HG03159 (cell line): ENCODE measurements at regions not wholly inside any gene's neighbourhood (a gene's known extent, or its start where the extent isn't known, plus 50 kb on each side); places are given as distances from the start of the nearest gene placed in this dataset.
"Not testable (repeated sequence)": the region's sequence is repeated elsewhere in the genome, so short reads cannot be mapped to it uniquely, and the experiment has no call there.

ENCODE experiments used
- ATAC-seq: cut with Tn5 transposase; IDR thresholded peaks from one replicate; pipeline ENCODE4 v1.9.1; 2021; ENCODE audit warnings: mild to moderate bottlenecking, moderate library complexity; ENCODE audit not compliant: unreplicated experiment

DNA sequence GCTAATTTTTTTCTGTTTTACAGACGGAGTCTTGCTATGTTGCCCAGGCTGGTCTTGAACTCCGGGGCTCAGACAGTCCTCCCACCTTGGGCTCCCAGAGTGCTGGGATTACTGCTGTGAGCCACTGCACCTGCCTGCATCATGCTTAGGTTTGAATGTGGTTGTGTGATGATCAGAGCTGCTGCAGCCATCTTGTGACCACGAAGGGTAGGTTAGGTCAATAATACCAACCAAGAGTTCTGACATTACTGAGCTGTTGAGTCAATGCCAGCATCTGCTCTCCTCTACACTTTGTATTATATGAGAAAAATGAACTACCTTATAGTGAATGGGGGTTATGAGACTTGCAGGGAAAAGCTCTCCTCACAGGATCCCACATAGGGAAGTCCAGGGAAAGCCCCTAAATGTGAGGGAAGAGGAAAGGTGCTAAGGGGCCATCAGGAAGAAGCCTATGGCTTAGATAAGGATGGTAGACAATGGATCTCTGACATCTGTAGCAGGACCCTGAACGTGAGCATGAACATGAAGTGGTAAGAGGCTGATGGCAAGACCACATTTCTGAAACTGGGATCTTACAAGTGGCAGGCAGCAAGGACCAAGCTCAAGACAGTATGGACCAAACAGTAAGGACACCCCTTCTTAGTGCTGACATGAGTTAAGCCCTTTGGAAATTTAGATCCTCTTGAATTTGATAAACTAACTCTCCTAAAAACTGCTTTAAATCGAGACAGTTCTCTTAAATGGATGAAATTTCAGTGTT is 75.7 kb upstream of the ZNF169 start:
- ATAC-seq, result no peak

DNA sequence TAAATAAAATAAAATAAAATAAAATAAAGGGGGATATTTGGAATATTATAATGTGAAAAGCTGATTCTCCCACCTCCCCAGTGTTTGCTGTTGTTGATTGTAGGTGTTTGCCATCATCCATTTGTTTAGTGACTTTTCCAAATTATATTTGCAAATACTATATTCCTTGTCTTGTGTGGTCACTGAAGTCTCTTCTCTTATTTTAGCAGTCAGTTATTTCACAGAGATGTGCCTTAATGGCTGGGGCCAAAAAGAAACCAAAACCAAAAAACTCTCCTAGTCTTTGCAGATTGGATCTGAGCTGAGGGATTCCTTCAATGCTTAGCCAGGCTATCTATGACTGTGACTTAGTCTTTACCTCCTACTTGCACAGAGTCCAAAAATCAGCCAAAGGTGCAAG is 70.9 kb upstream of the ZNF169 start:
- no peak for ATAC-seq

DNA sequence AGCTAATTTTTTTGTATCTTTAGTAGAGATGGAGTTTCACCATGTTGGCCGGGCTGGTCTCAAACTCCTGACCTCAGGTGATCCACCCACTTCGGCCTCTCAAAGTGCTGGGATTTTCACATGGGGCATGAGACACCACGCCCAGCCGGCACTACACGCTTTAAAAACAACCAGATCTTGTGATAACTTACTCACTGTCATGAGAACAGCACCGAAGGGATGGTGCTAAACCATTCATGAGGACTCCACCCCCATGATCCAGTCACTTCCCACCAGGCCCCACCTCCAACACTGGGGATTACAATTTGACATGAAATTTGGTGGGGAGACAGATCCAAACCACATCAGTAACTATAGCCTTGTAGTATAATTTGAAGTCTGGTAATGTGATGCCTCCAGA is 67.4 kb upstream of the ZNF169 start:
- not testable (repeated sequence) for ATAC-seq

DNA sequence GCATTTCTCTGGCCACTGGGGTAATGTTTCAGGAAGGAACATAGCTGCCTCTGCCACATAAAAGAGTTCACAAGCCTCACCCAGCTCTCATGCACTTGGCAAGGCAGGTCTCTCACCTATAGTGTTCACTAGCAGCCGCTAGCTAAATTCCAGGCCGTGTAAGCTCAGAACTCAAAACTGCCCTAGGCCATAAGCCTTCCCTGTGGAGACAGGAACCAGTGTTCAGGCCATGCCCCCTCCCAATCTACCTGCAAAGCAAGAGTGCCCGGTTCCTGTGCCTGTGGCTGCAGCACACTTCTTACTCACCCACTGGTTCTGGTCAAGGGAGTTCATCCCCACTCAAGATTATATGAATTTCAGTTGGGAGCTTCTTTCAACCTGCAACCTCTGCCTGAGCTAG is 60.7 kb upstream of the ZNF169 start:
- ATAC-seq, result no peak

DNA sequence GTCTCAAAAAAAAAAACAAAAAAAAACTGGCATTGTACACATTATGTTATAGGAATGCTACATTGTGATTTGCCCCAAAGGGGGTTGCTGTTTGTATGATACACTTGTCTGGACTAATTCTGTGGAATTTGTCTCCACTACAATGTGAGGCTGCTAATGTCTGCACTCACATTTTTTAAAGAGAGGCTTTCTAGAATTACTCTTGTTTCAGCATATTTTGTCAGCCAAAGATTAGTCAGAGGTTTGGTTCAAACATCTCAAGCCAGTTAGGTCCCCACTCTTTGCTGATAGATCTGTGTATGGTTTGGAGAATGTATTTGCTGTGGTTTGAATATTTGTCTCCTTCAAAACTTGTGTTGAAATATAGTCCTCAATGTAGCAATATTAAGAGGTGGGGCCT is 59.3 kb upstream of the ZNF169 start:
- ATAC-seq, result no peak

DNA sequence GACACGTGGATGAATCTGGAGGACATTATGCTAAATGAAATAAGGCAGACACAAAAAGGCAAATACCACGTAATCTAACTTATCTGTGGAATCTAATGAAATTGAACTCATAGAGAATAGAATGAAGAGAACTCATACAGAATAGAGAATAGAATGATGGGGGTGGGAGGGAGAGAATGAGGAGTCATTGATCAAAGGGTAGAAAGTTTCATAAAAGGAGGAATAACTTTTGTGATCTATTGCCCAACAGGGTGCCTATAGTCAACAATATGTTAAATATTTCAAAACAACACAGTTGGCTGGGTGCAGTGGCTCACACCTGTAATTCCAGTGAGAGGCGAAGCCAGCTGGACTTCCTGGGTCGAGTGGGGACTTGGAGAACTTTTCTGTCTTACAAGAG is 54.9 kb upstream of the ZNF169 start:
- no peak for ATAC-seq

DNA sequence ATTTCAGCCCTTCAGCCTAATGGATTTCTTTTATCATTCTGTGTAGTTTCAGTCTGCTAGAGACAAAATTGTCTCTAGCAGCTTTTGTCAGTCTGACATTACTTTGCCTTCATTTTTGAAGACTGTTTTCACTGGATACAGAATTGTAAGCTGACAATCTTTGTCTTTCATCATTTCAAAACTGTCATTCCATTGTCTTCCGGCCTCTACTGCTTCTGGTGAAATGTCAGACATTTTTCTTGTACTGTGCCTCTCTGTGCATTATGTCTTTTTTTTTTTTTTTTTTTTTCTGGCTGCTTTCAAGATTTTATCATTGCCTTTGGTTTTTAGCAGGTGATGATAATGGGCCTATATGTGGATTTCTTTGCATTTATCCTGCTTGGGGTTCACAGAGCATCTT is 51.3 kb upstream of the ZNF169 start:
- no peak for ATAC-seq
